HepG2 (cell line): ENCODE measurements at regions not wholly inside any gene's neighbourhood (a gene's known extent, or its start where the extent isn't known, plus 50 kb on each side); places are given as distances from the start of the nearest gene placed in this dataset.
"Not testable (repeated sequence)": the region's sequence is repeated elsewhere in the genome, so short reads cannot be mapped to it uniquely, and the experiment has no call there.

Experiments
- NFE2L1 ChIP-seq: sonication (generic); formaldehyde crosslinking; IDR thresholded peaks from 2 replicates; pipeline ENCODE4 v1.4.0; 2020; ENCODE audit warnings: missing genetic modification reagents, mild to moderate bottlenecking, borderline replicate concordance
- ZNF883 ChIP-seq: sonication (generic); formaldehyde crosslinking; IDR thresholded peaks from 2 replicates; pipeline ENCODE4 v1.5.1; 2020; ENCODE audit warnings: mild to moderate bottlenecking, missing genetic modification reagents; ENCODE audit errors: not compliant biosample characterization
- TF ChIP-seq, protein P1 (sequence below): fragments of 450-650 bp; IDR thresholded peaks from 2 replicates; pipeline ENCODE4 v1.6.1; 2017; ENCODE audit warnings: mild to moderate bottlenecking
- TF ChIP-seq, protein P2 (sequence below): sonication (generic); formaldehyde crosslinking; IDR thresholded peaks from 2 replicates; pipeline ENCODE4 v1.8.0; 2022; ENCODE audit warnings: mild to moderate bottlenecking, missing genetic modification reagents, borderline replicate concordance
- TF ChIP-seq, protein P3 (sequence below): sonication (generic); formaldehyde crosslinking; IDR thresholded peaks from 2 replicates; pipeline ENCODE4 v1.5.0; 2020; ENCODE audit warnings: mild to moderate bottlenecking, missing genetic modification reagents, moderate library complexity
- TF ChIP-seq, protein P4 (sequence below): sonication (generic); formaldehyde crosslinking; IDR thresholded peaks from 2 replicates; pipeline ENCODE4 v1.4.0; 2020; ENCODE audit warnings: mild to moderate bottlenecking, missing genetic modification reagents

DNA sequence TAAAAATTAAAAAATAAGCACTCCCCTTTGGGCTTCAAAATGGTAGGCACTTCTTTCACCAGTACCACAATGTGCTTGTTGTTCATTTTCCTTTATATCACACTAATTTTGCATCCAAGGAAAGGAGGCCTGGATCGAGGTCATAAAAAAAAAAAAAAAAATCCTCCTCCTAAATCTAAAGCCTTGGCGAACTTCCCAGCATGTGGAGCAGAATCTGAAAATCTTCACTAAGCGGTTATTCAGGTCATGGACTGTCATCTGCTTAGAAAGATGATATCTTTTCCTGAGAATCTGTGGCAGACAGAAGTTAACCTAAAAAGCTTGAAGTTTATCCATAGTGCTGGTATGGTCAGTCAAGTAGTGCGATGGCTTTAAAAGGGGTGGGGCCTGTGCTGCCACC is 64.2 kb upstream of the SFTPD start:
- TF ChIP-seq, protein P1, sequence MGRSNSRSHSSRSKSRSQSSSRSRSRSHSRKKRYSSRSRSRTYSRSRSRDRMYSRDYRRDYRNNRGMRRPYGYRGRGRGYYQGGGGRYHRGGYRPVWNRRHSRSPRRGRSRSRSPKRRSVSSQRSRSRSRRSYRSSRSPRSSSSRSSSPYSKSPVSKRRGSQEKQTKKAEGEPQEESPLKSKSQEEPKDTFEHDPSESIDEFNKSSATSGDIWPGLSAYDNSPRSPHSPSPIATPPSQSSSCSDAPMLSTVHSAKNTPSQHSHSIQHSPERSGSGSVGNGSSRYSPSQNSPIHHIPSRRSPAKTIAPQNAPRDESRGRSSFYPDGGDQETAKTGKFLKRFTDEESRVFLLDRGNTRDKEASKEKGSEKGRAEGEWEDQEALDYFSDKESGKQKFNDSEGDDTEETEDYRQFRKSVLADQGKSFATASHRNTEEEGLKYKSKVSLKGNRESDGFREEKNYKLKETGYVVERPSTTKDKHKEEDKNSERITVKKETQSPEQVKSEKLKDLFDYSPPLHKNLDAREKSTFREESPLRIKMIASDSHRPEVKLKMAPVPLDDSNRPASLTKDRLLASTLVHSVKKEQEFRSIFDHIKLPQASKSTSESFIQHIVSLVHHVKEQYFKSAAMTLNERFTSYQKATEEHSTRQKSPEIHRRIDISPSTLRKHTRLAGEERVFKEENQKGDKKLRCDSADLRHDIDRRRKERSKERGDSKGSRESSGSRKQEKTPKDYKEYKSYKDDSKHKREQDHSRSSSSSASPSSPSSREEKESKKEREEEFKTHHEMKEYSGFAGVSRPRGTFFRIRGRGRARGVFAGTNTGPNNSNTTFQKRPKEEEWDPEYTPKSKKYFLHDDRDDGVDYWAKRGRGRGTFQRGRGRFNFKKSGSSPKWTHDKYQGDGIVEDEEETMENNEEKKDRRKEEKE, result not testable (repeated sequence)
- TF ChIP-seq NFE2L1, ZNF883 (CRISPR knock-in tag): not testable (repeated sequence)
- TF ChIP-seq, protein P2, sequence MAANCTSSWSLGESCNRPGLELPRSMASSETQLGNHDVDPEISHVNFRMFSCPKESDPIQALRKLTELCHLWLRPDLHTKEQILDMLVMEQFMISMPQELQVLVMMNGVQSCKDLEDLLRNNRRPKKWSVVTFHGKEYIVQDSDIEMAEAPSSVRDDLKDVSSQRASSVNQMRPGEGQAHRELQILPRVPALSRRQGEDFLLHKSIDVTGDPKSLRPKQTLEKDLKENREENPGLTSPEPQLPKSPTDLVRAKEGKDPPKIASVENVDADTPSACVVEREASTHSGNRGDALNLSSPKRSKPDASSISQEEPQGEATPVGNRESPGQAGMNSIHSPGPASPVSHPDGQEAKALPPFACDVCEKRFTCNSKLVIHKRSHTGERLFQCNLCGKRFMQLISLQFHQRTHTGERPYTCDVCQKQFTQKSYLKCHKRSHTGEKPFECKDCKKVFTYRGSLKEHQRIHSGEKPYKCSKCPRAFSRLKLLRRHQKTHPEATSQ, result not testable (repeated sequence)
- TF ChIP-seq, protein P3, sequence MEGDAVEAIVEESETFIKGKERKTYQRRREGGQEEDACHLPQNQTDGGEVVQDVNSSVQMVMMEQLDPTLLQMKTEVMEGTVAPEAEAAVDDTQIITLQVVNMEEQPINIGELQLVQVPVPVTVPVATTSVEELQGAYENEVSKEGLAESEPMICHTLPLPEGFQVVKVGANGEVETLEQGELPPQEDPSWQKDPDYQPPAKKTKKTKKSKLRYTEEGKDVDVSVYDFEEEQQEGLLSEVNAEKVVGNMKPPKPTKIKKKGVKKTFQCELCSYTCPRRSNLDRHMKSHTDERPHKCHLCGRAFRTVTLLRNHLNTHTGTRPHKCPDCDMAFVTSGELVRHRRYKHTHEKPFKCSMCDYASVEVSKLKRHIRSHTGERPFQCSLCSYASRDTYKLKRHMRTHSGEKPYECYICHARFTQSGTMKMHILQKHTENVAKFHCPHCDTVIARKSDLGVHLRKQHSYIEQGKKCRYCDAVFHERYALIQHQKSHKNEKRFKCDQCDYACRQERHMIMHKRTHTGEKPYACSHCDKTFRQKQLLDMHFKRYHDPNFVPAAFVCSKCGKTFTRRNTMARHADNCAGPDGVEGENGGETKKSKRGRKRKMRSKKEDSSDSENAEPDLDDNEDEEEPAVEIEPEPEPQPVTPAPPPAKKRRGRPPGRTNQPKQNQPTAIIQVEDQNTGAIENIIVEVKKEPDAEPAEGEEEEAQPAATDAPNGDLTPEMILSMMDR (CRISPR knock-in tag), result not testable (repeated sequence)
- TF ChIP-seq, protein P4, sequence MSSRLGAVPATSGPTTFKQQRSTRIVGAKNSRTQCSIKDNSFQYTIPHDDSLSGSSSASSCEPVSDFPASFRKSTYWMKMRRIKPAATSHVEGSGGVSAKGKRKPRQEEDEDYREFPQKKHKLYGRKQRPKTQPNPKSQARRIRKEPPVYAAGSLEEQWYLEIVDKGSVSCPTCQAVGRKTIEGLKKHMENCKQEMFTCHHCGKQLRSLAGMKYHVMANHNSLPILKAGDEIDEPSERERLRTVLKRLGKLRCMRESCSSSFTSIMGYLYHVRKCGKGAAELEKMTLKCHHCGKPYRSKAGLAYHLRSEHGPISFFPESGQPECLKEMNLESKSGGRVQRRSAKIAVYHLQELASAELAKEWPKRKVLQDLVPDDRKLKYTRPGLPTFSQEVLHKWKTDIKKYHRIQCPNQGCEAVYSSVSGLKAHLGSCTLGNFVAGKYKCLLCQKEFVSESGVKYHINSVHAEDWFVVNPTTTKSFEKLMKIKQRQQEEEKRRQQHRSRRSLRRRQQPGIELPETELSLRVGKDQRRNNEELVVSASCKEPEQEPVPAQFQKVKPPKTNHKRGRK (CRISPR knock-in tag), result not testable (repeated sequence)
